Spleen (tissue), 7 donors: ENCODE measurements at regions not wholly inside any gene's neighbourhood (a gene's known extent, or its start where the extent isn't known, plus 50 kb on each side); places are given as distances from the start of the nearest gene placed in this dataset.

Experiments
- POLR2AphosphoS5 ChIP-seq, 3 donors: sonication (generic); formaldehyde crosslinking; IDR thresholded peaks; one replicate each; pipeline ENCODE4 v1.5.1; 2017; ENCODE audit warnings: antibody characterized with exemption in 3 of 3
- TF ChIP-seq, protein P1 (sequence below), 11 experiments: fragments of 200-600 bp in 7 of 11; fragments of 450-650 bp in 4 of 11; sonication (generic) in 4 of 11; IDR thresholded peaks in 8 of 11; conservative IDR thresholded peaks in 3 of 11; 1 replicate in 7 of 11; 2 replicates in 4 of 11; pipeline versions ENCODE4 v1.4.0 to v1.8.0; 2016 to 2021; ENCODE audit warnings: antibody characterized with exemption in 11 of 11, inconsistent platforms in 4 of 11, mild to moderate bottlenecking in 1 of 11
- donor health status: DM: no; HTN: no; CAD: no; lungs with moderate emphysema.
- donor health status: DM: no; HTN: no; CAD: no.
- donor health status: DM: no; HTN: no; CAD: no.

DNA sequence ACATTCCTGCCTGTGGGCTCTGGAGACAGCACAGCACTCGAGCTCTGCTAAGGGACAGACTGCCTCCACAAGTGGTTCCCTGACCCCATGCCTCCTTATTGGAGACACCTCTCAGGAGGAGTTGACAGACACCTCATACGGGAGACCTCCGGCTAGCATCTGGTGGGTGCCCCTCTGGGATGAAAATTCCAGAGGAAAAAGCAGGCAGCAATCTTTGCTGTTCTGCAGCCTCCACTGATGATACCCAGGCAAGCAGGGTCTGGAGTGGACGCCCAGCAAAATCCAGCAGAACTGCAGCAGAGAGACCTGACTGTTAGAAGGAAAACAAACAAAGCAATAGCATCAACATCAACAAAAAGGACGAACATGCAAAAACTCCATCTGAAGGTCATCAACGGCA lies 639.4 kb downstream of the SLC16A7 start:
- TF ChIP-seq, protein P1, sequence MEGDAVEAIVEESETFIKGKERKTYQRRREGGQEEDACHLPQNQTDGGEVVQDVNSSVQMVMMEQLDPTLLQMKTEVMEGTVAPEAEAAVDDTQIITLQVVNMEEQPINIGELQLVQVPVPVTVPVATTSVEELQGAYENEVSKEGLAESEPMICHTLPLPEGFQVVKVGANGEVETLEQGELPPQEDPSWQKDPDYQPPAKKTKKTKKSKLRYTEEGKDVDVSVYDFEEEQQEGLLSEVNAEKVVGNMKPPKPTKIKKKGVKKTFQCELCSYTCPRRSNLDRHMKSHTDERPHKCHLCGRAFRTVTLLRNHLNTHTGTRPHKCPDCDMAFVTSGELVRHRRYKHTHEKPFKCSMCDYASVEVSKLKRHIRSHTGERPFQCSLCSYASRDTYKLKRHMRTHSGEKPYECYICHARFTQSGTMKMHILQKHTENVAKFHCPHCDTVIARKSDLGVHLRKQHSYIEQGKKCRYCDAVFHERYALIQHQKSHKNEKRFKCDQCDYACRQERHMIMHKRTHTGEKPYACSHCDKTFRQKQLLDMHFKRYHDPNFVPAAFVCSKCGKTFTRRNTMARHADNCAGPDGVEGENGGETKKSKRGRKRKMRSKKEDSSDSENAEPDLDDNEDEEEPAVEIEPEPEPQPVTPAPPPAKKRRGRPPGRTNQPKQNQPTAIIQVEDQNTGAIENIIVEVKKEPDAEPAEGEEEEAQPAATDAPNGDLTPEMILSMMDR (IDR thresholded peaks at IDR 0.05 in 8 of 11, conservative IDR thresholded peaks at IDR 0.05 in 3 of 11), result no peak
- TF ChIP-seq POLR2AphosphoS5 (IDR thresholded peaks at IDR 0.05), result no peak
